NCI-H1694 treated with DMSO at 0.1 percent for 48 hours (cell line): ENCODE measurements at regions not wholly inside any gene's neighbourhood (a gene's known extent, or its start where the extent isn't known, plus 50 kb on each side); places are given as distances from the start of the nearest gene placed in this dataset.
"Not testable (repeated sequence)": the region's sequence is repeated elsewhere in the genome, so short reads cannot be mapped to it uniquely, and the experiment has no call there.

Experiments used
- DNase-seq: peaks from one replicate; lab custom pipeline; 2025; lab: John Stamatoyannopoulos, UW

DNA sequence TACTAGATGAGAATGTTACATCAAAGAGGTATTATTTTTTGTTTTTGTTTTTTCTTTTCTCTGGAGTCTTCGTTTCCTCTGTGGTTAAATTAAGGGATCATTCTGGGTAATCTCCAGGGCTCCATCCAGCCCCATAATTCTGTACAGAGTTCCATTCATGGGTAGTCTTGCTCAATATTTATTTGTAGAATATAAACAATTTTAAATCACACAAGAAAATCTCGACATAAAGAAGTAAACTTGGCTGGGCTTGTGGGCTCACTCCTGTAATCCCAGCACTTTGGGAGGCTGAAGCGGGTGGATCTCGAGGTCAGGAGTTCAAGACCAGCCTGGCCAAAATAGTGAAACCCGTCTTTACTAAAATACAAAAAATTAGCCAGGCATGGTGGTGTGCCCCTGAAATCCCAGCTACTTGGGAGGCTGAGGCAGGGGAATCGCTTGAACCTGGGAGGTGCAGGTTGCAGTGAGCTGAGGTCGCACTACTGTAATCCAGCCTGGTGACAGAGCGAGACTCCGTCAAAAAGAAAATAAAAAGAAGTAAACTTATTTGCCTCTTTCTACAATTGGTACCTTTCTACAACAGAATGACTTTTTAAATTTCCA lies 166.8 kb upstream of the TGFBR2 start:
- DNase-seq, result no peak

DNA sequence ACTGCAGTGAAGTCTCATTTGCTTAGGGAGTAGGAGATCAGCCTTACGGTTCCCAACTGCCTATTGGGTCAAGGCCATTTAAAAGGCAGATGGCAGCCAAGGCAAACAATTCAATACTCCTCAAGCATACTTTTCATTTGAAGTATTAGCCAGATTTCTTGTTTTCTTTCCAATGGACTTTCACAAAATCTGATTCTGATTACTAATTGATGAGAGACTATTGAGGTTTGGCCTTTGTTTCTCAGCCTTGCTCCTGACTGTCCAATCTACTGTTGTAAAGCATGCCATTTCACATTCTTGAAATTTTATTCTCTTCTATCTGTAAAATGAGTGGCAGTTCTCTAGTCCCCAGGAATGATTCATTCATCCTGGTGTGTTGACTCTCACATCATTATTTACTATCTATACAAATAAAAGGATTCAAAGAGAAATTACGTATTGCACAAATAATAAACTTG lies 166.2 kb upstream of the TGFBR2 start:
- no peak for DNase-seq

- no peak for DNase-seq
Measured at GRCh38 chr3:30440880-30441279, 165.5 kb upstream of the TGFBR2 start.

GRCh38 chr3:30443756-30444673 lies 162.4 kb upstream of the TGFBR2 start:
- no peak for DNase-seq

- DNase-seq, result no peak
Measured at GRCh38 chr3:30448450-30449289, 157.7 kb upstream of the TGFBR2 start.

- no peak for DNase-seq
Measured at GRCh38 chr3:30449290-30449632, 157.1 kb upstream of the TGFBR2 start.

- no peak for DNase-seq
Measured at GRCh38 chr3:30452446-30452845, 154.0 kb upstream of the TGFBR2 start.

GRCh38 chr3:30453360-30454039 lies 152.9 kb upstream of the TGFBR2 start:
- no peak for DNase-seq

DNA sequence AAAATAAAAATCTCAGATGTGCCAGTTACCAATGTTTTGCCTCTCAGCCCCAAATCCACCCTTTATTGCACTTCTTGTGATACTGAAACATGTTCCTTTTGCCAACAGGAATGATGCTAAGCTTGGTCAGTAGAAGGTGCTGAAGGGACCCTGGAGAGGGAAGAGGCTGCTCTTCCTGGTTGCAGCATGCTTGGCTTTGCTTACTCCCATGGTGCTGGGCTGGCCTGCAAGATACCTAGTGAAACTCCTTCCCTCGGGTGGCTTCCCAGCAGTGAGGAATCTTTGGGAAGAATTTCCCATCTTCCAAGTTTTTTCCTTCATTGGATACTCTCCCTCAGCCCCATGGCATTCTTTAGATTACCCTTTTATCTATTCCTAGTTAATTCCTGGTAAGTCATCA lies 151.8 kb upstream of the TGFBR2 start:
- no peak for DNase-seq

- DNase-seq, result not testable (repeated sequence)
Measured at GRCh38 chr3:30455112-30455511, 151.3 kb upstream of the TGFBR2 start.

DNA sequence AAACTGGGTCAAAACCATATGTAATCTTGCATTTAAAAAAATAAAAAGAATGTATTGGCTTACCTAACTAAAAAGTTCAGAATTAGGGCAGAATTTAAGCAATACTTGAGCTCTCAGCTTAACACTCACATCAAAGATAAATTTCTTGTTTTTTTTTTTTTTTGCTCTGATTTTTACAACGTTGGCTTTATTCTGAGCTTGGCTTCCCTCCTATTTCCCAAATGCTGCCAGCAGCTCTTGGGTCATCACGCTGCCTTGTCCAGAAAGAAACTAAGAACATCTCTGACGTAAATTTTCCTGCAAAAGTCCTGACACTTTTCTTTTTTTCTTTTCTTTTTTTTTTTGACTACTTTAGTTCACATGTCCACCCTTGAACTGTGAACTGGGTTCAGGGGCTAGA lies 150.6 kb upstream of the TGFBR2 start:
- DNase-seq, result no peak

DNA sequence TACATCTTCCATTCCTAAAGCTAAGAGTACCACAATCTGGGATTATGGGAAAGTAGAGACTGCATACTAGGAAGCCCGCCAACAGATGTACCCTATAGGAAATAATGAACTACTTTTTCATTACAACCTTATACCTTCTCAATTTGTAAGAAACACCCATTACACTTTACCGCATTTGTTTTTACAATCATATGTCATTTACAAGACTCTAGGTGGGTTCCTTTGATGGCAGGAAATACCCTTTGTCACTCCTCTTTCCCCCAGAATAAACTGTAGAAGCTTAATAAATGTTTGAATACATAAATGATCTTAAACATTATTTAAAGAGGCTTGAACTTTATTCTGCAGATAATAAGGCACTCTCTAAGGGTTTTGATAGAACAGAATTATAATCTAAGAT lies 150.1 kb upstream of the TGFBR2 start:
- no peak for DNase-seq

DNA sequence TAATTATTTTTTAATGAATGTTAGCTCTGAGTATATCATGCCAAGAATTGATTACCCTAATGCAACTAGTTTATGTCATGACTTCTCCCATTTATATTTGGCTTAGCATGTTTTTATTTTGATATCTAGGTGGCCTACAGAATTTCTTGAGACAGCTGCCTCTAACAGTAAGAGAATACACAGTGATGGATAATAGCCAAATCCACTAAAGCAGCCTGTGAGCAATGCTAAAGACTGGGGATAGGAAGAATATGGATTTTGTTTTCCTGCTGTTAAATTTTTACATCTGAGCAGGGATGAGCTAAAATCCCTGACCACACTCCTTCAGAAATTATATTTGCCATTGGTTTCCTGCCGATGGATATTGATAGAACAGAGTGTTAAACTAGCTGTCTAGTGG lies 149.3 kb upstream of the TGFBR2 start:
- DNase-seq, result no peak

DNA sequence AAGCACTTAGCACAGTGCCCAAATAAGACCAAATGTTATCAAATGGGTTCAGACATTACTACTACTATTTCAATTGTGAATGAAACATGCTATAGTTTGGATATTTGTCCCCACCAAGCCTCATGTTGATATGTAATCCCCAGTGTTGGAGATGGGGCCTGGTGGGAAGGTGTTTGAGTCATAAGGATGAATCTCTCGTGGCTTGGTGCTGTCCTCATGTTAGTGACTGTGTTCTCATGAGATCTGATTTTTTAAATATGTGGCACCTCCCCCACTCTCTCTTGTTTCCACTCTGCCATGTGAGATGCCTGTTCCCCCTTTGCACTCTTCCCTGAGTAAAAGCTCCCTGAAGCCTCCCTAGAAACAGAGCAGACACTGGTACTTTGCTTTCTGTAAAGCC lies 148.7 kb upstream of the TGFBR2 start:
- no peak for DNase-seq

GRCh38 chr3:30458376-30459171 lies 147.8 kb upstream of the TGFBR2 start:
- DNase-seq, result no peak

- DNase-seq, result no peak
Measured at GRCh38 chr3:30461311-30461710, 145.1 kb upstream of the TGFBR2 start.

- DNase-seq, result no peak
Measured at GRCh38 chr3:30462721-30463470, 143.5 kb upstream of the TGFBR2 start.

DNA sequence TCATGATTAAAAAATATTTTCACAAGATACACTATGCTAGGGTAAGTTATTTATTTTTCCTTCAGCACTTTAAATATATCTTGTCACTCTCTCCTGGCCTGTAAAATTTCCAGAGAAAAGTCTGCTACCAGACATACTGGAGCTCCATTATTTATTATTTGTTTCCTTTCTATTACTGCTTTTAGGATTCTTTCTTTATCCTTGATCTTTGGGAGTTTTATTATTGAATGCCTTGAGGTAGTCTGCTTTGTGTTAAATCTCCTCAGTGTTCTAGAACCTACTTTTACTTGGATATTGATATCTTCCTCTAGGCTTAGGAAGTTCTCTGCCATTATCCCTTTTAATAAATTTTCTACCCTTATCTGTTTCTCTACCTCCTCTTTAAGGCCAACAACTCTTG lies 142.0 kb upstream of the TGFBR2 start:
- DNase-seq, result no peak

GRCh38 chr3:30465454-30465853 lies 140.9 kb upstream of the TGFBR2 start:
- DNase-seq, result no peak

DNA sequence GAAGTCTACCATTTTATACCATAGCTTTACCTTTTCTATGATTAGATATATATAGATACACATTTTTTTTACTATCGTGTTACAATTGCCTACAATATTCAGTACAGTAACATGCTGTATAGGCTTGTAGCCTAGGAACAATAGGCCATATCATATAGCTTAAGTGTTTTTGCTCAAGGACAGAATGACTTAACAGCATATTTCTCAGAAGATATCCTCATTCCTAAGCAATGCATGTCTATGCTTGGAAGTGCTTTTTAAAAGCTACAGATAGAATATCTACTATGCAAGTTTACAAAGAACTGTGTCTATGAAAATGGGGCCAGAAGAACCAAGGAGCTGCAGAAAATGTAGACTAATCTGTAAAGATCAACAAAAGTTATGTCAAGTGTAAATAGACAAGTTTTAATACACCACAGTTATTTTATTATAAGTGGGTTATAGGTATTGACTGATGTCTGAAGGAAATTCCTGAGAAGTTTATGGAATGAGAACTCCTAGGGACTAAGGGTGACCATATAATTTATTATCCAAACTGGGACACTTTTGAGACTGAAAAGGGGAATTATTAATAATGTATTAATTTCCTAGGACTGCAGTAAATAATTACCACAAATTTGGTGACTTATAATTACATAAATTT lies 138.7 kb upstream of the TGFBR2 start:
- DNase-seq, result no peak
